ENCODE measurements at regions not wholly inside any gene's neighbourhood (a gene's known extent, or its start where the extent isn't known, plus 50 kb on each side); places are given as distances from the start of the nearest gene placed in this dataset.

GRCh38 chr2:49837561-49838293, 683.4 kb upstream of the FSHR start:
- TF ChIP-seq, protein P1, sequence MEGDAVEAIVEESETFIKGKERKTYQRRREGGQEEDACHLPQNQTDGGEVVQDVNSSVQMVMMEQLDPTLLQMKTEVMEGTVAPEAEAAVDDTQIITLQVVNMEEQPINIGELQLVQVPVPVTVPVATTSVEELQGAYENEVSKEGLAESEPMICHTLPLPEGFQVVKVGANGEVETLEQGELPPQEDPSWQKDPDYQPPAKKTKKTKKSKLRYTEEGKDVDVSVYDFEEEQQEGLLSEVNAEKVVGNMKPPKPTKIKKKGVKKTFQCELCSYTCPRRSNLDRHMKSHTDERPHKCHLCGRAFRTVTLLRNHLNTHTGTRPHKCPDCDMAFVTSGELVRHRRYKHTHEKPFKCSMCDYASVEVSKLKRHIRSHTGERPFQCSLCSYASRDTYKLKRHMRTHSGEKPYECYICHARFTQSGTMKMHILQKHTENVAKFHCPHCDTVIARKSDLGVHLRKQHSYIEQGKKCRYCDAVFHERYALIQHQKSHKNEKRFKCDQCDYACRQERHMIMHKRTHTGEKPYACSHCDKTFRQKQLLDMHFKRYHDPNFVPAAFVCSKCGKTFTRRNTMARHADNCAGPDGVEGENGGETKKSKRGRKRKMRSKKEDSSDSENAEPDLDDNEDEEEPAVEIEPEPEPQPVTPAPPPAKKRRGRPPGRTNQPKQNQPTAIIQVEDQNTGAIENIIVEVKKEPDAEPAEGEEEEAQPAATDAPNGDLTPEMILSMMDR (IDR thresholded peaks at IDR 0.05): no peak
- no peak for TF ChIP-seq POLR2AphosphoS5 (IDR thresholded peaks at IDR 0.05)
